ENCODE measurements at regions not wholly inside any gene's neighbourhood (a gene's known extent, or its start where the extent isn't known, plus 50 kb on each side); places are given as distances from the start of the nearest gene placed in this dataset.

DNA sequence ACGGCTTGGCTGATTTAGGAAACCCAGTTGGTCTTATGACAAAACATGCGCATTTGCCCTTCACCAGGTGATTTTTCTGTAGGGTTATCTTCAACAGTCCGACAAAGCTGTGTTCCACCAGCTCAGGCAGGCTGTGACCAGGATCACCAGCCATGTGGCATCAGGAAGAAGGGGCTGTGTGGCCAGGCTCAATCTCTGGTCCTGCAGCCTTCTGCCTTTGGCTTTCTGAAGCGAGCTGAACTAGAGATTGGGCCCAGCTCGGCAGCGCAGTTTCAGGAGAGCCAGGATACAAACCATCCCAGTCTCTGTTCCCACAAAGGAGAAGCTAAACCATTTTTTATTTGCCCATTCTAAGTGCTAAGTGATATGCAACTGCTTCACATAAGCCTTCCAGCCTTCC lies 282.3 kb downstream of the SOX11 start:
- no peak overlapping the region for H3K27ac ChIP-seq (ENCODE audit: low read length)
- H3K4me3 ChIP-seq (ENCODE audit: control insufficient read depth in 1 of 2, extremely low read depth in 1 of 2, low read length in 1 of 2), result no peak overlapping the region
- no peaks in the 10 kb centered on the region for H3K9me3 ChIP-seq
- ATAC-seq (replicated peaks in 1 of 4) (no peak), DNase-seq (no peak)
- ChIA-PET POLR2A (no interaction called here), CTCF (no interaction called here)
- no peaks in the 10 kb centered on the region for H3K27me3 ChIP-seq (replicated peaks in 1 of 2; ENCODE audit: control insufficient read depth in 2 of 2, extremely low read depth in 1 of 2, insufficient read depth in 2 of 2, low read length in 1 of 2)
- H3K4me1 ChIP-seq (ENCODE audit: control insufficient read depth in 1 of 2, extremely low read depth in 1 of 2, insufficient read depth in 2 of 2, low read length in 2 of 2), result no peaks in the 10 kb centered on the region
- Mint-ChIP-seq H3K36me3 (no peaks in the 10 kb centered on the region), H3K4me1 (no peaks in the 10 kb centered on the region), H3K9me3 (peaks cover 0 to 11% (median 2%) of the 10 kb centered on the region in 3 donors), H3K27me3 (no peaks in the 10 kb centered on the region), H3K27ac (no peak overlapping the region), H3K4me3 (no peak overlapping the region)
- 84% methylated on average over 5 of the region's 6 CpGs for WGBS (ENCODE audit: insufficient coverage)
- H3K36me3 ChIP-seq (ENCODE audit: control insufficient read depth in 2 of 2, extremely low read depth in 1 of 2, insufficient read depth in 1 of 2, low read length in 1 of 2), result no peaks in the 10 kb centered on the region

DNA sequence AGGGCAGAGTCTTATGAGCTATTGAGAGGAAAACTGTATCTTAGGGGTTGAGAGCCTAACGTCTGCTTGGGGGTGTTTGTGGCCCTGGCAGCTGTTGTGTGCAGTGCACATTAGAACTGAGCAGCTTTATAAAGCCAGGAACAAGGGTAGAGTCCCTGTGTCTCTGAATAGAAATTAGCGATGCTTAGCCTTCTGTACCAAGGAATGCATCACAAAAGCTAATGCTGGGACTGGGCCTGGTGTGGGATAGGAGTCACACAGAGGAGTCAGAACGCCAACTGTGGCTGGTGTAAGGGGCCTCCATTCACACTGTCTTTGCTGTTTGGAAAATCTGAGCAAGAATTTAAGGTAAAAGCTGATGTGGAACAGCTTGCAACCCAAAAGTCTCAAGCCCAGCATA lies 283.2 kb downstream of the SOX11 start:
- DNase-seq, result no peak
- CTCF ChIA-PET, result no interaction called here
- peaks cover 0 to 11% (median 2%) of the 10 kb centered on the region in 3 donors for H3K9me3 Mint-ChIP-seq

DNA sequence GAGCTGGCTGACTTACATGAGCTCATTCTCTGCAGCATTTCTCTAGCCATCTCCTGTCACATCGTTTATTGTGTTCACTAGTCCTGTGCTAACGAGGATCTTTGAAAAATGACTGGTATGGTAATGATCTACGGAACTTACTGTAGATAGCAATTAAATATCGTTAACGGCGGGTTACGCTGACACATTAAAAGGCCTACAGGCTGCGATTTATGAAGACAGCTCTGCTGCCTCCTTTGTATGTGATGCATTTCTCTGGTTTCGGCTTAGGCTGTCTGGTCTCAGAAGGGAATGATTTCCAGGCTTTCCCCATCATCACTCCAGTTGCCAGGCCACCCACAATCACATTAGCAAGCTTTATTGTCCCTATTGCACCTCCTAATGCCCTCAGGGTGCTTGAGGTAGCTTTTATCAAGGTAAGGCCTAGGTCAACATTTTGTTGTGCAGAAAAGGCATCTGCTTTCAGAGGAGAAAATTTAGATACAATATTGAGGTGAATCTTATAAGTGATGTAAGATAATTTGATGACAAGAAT lies 284.4 kb downstream of the SOX11 start:
- H3K27ac Mint-ChIP-seq, result no peak overlapping the region
- WGBS (ENCODE audit: insufficient coverage), result 90% methylated on average over 5 of the region's 9 CpGs
- no peak overlapping the region for H3K4me3 Mint-ChIP-seq
- no peaks in the 10 kb centered on the region for H3K4me1 ChIP-seq (ENCODE audit: control insufficient read depth in 1 of 2, extremely low read depth in 1 of 2, insufficient read depth in 2 of 2, low read length in 2 of 2)
- H3K9me3 Mint-ChIP-seq, result peaks cover 0 to 7% (median 0%) of the 10 kb centered on the region in 3 donors
- ATAC-seq (replicated peaks in 1 of 4) (no peak), DNase-seq (no peak)
- no peak overlapping the region for H3K27ac ChIP-seq (ENCODE audit: low read length)
- no peaks in the 10 kb centered on the region for H3K4me1 Mint-ChIP-seq
- no peaks in the 10 kb centered on the region for H3K27me3 Mint-ChIP-seq
- H3K36me3 Mint-ChIP-seq, result no peaks in the 10 kb centered on the region
- H3K9me3 ChIP-seq, result no peaks in the 10 kb centered on the region
- H3K36me3 ChIP-seq (ENCODE audit: control insufficient read depth in 2 of 2, extremely low read depth in 1 of 2, insufficient read depth in 1 of 2, low read length in 1 of 2), result no peaks in the 10 kb centered on the region
- CTCF ChIA-PET, result no interaction called here
- POLR2A ChIA-PET, result interaction anchor here in 1 of 2 donors (0.6 kb wide), 1 partner anchor 740 kb away, joined by 11 read pairs; no protein-coding TSS in a partner anchor
- H3K4me3 ChIP-seq (ENCODE audit: control insufficient read depth in 1 of 2, extremely low read depth in 1 of 2, low read length in 1 of 2), result no peak overlapping the region
- H3K27me3 ChIP-seq (replicated peaks in 1 of 2; ENCODE audit: control insufficient read depth in 2 of 2, extremely low read depth in 1 of 2, insufficient read depth in 2 of 2, low read length in 1 of 2), result peaks cover 0 to 12% of the 10 kb centered on the region in 2 experiments

More for the DNA sequence above, 283.2 kb downstream of the SOX11 start:
- no peak overlapping the region for H3K27ac ChIP-seq (ENCODE audit: low read length)
- no peaks in the 10 kb centered on the region for H3K36me3 ChIP-seq (ENCODE audit: control insufficient read depth in 2 of 2, extremely low read depth in 1 of 2, insufficient read depth in 1 of 2, low read length in 1 of 2)
- H3K4me1 ChIP-seq (ENCODE audit: control insufficient read depth in 1 of 2, extremely low read depth in 1 of 2, insufficient read depth in 2 of 2, low read length in 2 of 2), result no peaks in the 10 kb centered on the region
- no peak overlapping the region for H3K27ac Mint-ChIP-seq
- H3K9me3 ChIP-seq, result no peaks in the 10 kb centered on the region
- H3K36me3 Mint-ChIP-seq, result no peaks in the 10 kb centered on the region
- 46% methylated on average over 2 of the region's 3 CpGs for WGBS (ENCODE audit: insufficient coverage)
- no peaks in the 10 kb centered on the region for H3K27me3 Mint-ChIP-seq
- H3K4me1 Mint-ChIP-seq, result no peaks in the 10 kb centered on the region
- peaks cover 0 to under 1% of the 10 kb centered on the region in 2 experiments for H3K27me3 ChIP-seq (replicated peaks in 1 of 2; ENCODE audit: control insufficient read depth in 2 of 2, extremely low read depth in 1 of 2, insufficient read depth in 2 of 2, low read length in 1 of 2)
- no peak overlapping the region for H3K4me3 Mint-ChIP-seq
- POLR2A ChIA-PET, result no interaction called here
- no peak overlapping the region for H3K4me3 ChIP-seq (ENCODE audit: control insufficient read depth in 1 of 2, extremely low read depth in 1 of 2, low read length in 1 of 2)
- no peak for ATAC-seq (replicated peaks in 1 of 4)

DNA sequence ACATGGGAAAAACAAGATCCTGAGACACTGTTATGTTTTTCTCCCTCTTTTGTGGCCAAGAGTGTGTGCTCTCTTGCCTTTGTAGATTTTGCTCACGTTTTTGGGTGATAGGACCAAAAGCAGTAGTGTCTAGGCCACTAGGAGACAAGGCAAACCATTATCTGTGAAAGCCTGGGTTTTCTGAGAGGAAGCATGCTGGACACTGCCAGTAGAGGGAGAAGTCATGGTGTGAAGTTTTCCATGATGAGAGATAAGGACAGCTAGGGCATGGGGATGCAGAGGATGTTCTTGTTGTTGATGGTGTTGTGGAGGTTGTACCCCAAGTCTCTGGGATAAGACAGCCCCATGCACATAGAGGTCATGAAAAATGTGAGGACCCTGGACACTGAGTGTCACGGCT lies 285.3 kb downstream of the SOX11 start:
- H3K4me1 Mint-ChIP-seq, result peaks cover 0 to 2% (median 0%) of the 10 kb centered on the region in 3 donors
- Histone ChIP-seq H3K27me3 (replicated peaks in 1 of 2; ENCODE audit: control insufficient read depth in 2 of 2, extremely low read depth in 1 of 2, insufficient read depth in 2 of 2, low read length in 1 of 2) (peaks cover 0 to 12% of the 10 kb centered on the region in 2 experiments), H3K27ac (ENCODE audit: low read length) (no peak overlapping the region), H3K36me3 (ENCODE audit: control insufficient read depth in 2 of 2, extremely low read depth in 1 of 2, insufficient read depth in 1 of 2, low read length in 1 of 2) (no peaks in the 10 kb centered on the region), H3K9me3 (no peaks in the 10 kb centered on the region), H3K4me1 (ENCODE audit: control insufficient read depth in 1 of 2, extremely low read depth in 1 of 2, insufficient read depth in 2 of 2, low read length in 2 of 2) (no peaks in the 10 kb centered on the region), H3K4me3 (ENCODE audit: control insufficient read depth in 1 of 2, extremely low read depth in 1 of 2, low read length in 1 of 2) (no peak overlapping the region)
- H3K36me3 Mint-ChIP-seq, result no peaks in the 10 kb centered on the region
- ATAC-seq (replicated peaks in 1 of 4) (no peak), DNase-seq (no peak)
- H3K4me3 Mint-ChIP-seq, result no peak overlapping the region
- POLR2A ChIA-PET, result no interaction called here
- peaks cover 0 to 6% (median 0%) of the 10 kb centered on the region in 3 donors for H3K9me3 Mint-ChIP-seq
- 38% methylated on average over 2 of the region's 2 CpGs for WGBS (ENCODE audit: insufficient coverage)
- CTCF ChIA-PET, result no interaction called here
- no peaks in the 10 kb centered on the region for H3K27me3 Mint-ChIP-seq
- H3K27ac Mint-ChIP-seq, result no peak overlapping the region

DNA sequence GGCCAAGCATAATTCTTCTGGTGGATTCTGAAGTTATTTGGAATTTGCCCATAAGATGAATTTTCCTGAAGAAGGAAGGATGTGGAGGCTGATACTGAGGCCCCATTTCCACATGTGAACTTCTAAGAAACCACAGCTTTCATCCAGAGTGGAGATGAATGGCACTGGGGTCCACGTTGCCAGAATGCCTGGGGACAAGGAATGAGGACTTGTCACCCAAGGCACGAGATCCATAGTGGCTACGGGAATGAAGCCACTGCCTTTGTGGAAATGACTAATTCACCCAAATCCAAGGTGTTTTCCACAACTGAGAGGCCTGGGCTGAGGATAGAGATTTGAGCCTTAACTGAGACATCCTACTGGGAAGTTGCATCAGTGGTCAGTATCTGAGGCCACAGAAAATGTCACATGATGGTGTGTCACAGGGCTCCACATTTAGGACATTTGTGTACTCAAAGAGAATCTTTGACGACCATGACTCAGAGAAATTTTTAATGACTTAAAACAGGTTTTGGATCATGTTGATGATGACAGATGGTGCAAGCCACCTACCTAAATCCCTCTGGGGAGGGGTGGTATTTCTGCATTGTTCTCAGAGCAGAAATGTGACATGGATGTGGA lies 286.1 kb downstream of the SOX11 start:
- H3K4me1 ChIP-seq (ENCODE audit: control insufficient read depth in 1 of 2, extremely low read depth in 1 of 2, insufficient read depth in 2 of 2, low read length in 2 of 2), result no peaks in the 10 kb centered on the region
- Mint-ChIP-seq H3K4me3 (no peak overlapping the region), H3K27me3 (peaks cover 0 to 2% of the 10 kb centered on the region in 2 donors), H3K27ac (no peak overlapping the region), H3K4me1 (peaks cover 0 to 2% (median 0%) of the 10 kb centered on the region in 3 donors), H3K36me3 (no peaks in the 10 kb centered on the region), H3K9me3 (peaks cover 0 to 4% (median 0%) of the 10 kb centered on the region in 3 donors)
- 0% methylated on average over 1 of the region's 4 CpGs for WGBS (ENCODE audit: insufficient coverage)
- DNase-seq (no peak), ATAC-seq (replicated peaks in 1 of 4) (no peak)
- H3K27ac ChIP-seq (ENCODE audit: low read length), result no peak overlapping the region
- no peaks in the 10 kb centered on the region for H3K9me3 ChIP-seq
- no peak overlapping the region for H3K4me3 ChIP-seq (ENCODE audit: control insufficient read depth in 1 of 2, extremely low read depth in 1 of 2, low read length in 1 of 2)
- ChIA-PET CTCF (no interaction called here), POLR2A (no interaction called here)
- peaks cover 0 to 12% of the 10 kb centered on the region in 2 experiments for H3K27me3 ChIP-seq (replicated peaks in 1 of 2; ENCODE audit: control insufficient read depth in 2 of 2, extremely low read depth in 1 of 2, insufficient read depth in 2 of 2, low read length in 1 of 2)
- no peaks in the 10 kb centered on the region for H3K36me3 ChIP-seq (ENCODE audit: control insufficient read depth in 2 of 2, extremely low read depth in 1 of 2, insufficient read depth in 1 of 2, low read length in 1 of 2)

DNA sequence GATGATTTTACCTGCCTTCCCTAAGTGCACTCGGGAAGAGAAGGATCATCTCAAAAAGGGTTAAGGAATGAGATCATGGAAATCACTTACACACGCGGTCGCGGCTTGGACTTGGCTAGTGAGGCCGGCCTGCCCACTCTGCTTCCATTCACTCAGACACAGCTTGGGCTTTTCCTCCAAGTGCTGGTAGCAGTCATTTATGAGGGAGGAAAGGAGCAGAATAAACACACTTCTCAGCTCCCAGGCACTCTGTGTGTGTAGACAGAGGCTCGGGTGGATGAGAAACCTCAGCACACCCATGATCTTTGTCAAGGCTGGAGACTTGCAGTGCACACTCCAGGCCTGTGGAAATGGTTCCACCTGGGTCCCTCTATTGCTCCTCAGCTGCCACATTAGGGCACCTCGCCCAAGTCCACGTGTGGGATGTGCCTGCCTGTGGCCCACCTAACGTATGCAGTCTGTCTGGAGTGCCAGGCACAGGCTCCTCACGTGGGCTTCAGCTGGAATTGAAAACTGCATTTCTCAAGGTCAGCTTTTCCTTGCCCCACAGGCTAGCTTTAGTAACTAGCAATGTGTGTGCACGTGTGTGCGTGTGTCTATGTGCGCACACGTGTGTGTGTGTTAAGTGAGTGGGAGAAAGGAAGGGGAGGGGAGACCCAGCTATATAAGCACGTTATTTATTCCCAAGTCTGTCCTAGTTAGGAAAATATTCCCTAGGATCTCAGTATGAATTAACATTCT lies 288.4 kb downstream of the SOX11 start:
- Mint-ChIP-seq H3K27ac (no peak overlapping the region), H3K36me3 (no peaks in the 10 kb centered on the region), H3K9me3 (peaks cover 0 to 4% (median 0%) of the 10 kb centered on the region in 3 donors), H3K4me3 (no peak overlapping the region), H3K27me3 (peaks cover 0 to 2% of the 10 kb centered on the region in 2 donors), H3K4me1 (peaks cover 0 to 2% (median 0%) of the 10 kb centered on the region in 3 donors)
- Histone ChIP-seq H3K27ac (ENCODE audit: low read length) (no peak overlapping the region), H3K36me3 (ENCODE audit: control insufficient read depth in 2 of 2, extremely low read depth in 1 of 2, insufficient read depth in 1 of 2, low read length in 1 of 2) (no peaks in the 10 kb centered on the region), H3K27me3 (replicated peaks in 1 of 2; ENCODE audit: control insufficient read depth in 2 of 2, extremely low read depth in 1 of 2, insufficient read depth in 2 of 2, low read length in 1 of 2) (peaks cover 0 to 16% of the 10 kb centered on the region in 2 experiments), H3K9me3 (no peaks in the 10 kb centered on the region), H3K4me1 (ENCODE audit: control insufficient read depth in 1 of 2, extremely low read depth in 1 of 2, insufficient read depth in 2 of 2, low read length in 2 of 2) (no peaks in the 10 kb centered on the region), H3K4me3 (ENCODE audit: control insufficient read depth in 1 of 2, extremely low read depth in 1 of 2, low read length in 1 of 2) (no peak overlapping the region)
- ChIA-PET POLR2A (interaction anchor here in 1 of 2 donors (0.5 kb wide), 1 partner anchor 1123 kb away, joined by 3 read pairs; no protein-coding TSS in a partner anchor), CTCF (no interaction called here)
- no peak for ATAC-seq (replicated peaks in 1 of 4)
- DNase-seq, result no peak
- 64% methylated on average over 5 of the region's 16 CpGs for WGBS (ENCODE audit: insufficient coverage)
